ENCODE measurements at regions not wholly inside any gene's neighbourhood (a gene's known extent, or its start where the extent isn't known, plus 50 kb on each side); places are given as distances from the start of the nearest gene placed in this dataset.

GRCh38 chrX:40484408-40485091 lies 96.2 kb upstream of the ATP6AP2 start:
- no peak for DNase-seq

- no peak for DNase-seq
Measured at GRCh38 chrX:40483502-40483901, 97.3 kb upstream of the ATP6AP2 start.

- DNase-seq, result no peak
Measured at GRCh38 chrX:40479777-40480318, 100.9 kb upstream of the ATP6AP2 start.

- no peak for DNase-seq
Measured at GRCh38 chrX:40478474-40479065, 102.2 kb upstream of the ATP6AP2 start.

- DNase-seq, result no peak
Measured at GRCh38 chrX:40476958-40477357, 103.8 kb upstream of the ATP6AP2 start.

- DNase-seq, result no peak
Measured at GRCh38 chrX:40474645-40475044, 106.1 kb upstream of the ATP6AP2 start.

- no peak for DNase-seq
Measured at GRCh38 chrX:40474205-40474626, 106.6 kb upstream of the ATP6AP2 start.

- DNase-seq, result no peak
Measured at GRCh38 chrX:40473460-40474204, 107.1 kb upstream of the ATP6AP2 start.

- DNase-seq, result no peak
Measured at GRCh38 chrX:40471965-40472648, 108.7 kb upstream of the ATP6AP2 start.

GRCh38 chrX:40470830-40471429 lies 109.8 kb upstream of the ATP6AP2 start:
- DNase-seq, result no peak

- DNase-seq, result no peak
Measured at GRCh38 chrX:40469316-40469715, 111.5 kb upstream of the ATP6AP2 start.

- peak; percentile 10 for DNase-seq
Measured at GRCh38 chrX:40468033-40468846, 112.5 kb upstream of the ATP6AP2 start.

- no peak for DNase-seq
Measured at GRCh38 chrX:40467454-40467853, 113.3 kb upstream of the ATP6AP2 start.

- DNase-seq, result no peak
Measured at GRCh38 chrX:40465735-40466551, 114.8 kb upstream of the ATP6AP2 start.

- DNase-seq, result no peak
Measured at GRCh38 chrX:40462795-40463194, 118.0 kb upstream of the ATP6AP2 start.

GRCh38 chrX:40460926-40461325 lies 119.8 kb upstream of the ATP6AP2 start:
- no peak for DNase-seq

- no peak for DNase-seq
Measured at GRCh38 chrX:40459571-40460158, 121.1 kb upstream of the ATP6AP2 start.

- no peak for DNase-seq
Measured at GRCh38 chrX:40457406-40457805, 123.4 kb upstream of the ATP6AP2 start.

GRCh38 chrX:40452031-40452430 lies 128.7 kb upstream of the ATP6AP2 start:
- no peak for DNase-seq

- DNase-seq, result no peak
Measured at GRCh38 chrX:40449956-40450706, 130.6 kb upstream of the ATP6AP2 start.

Data from stimulated activated CD4-positive, alpha-beta T cell treated with anti-CD3 and anti-CD28 coated beads, Interleukin-12 subunit alpha, Interleukin-12 subunit beta, amount 100 ng/mL, for 4 hours (primary cell).